ENCODE measurements at regions not wholly inside any gene's neighbourhood (a gene's known extent, or its start where the extent isn't known, plus 50 kb on each side); places are given as distances from the start of the nearest gene placed in this dataset.
"Not testable (repeated sequence)": the region's sequence is repeated elsewhere in the genome, so short reads cannot be mapped to it uniquely, and the experiment has no call there.

- no peaks in the 10 kb centered on the region for H3K27me3 ChIP-seq
- H3K36me3 ChIP-seq = no peaks in the 10 kb centered on the region
- no peak for ATAC-seq
These were observed 145.6 kb upstream of the ZBTB20 start for GRCh38 chr3:115292677-115293165.

GRCh38 chr3:115293321-115293720, 146.2 kb upstream of the ZBTB20 start:
- intact Hi-C loops (cut with DNase I) = no loop called here
- Histone ChIP-seq H3K27ac (no peak overlapping the region), H3K27me3 (no peaks in the 10 kb centered on the region), H3K36me3 (no peaks in the 10 kb centered on the region), H3K4me1 (no peaks in the 10 kb centered on the region), H3K9me3 (no peaks in the 10 kb centered on the region), H3K4me3 (no peak overlapping the region)
- ATAC-seq (no peak), DNase-seq (no peak)
- no peak for TF ChIP-seq CTCF (IDR thresholded peaks at IDR 0.05)

More at GRCh38 chr3:115292677-115293165, 145.6 kb upstream of the ZBTB20 start:
- Histone ChIP-seq H3K4me3 (no peak overlapping the region), H3K4me1 (no peaks in the 10 kb centered on the region), H3K9me3 (no peaks in the 10 kb centered on the region), H3K27ac (no peak overlapping the region)
- DNase-seq = no peak
- intact Hi-C loops (cut with DNase I) = no loop called here
- no peak for TF ChIP-seq CTCF (IDR thresholded peaks at IDR 0.05)

- Histone ChIP-seq H3K9me3 (no peaks in the 10 kb centered on the region), H3K4me3 (no peak overlapping the region), H3K36me3 (no peaks in the 10 kb centered on the region), H3K4me1 (no peaks in the 10 kb centered on the region), H3K27me3 (no peaks in the 10 kb centered on the region), H3K27ac (no peak overlapping the region)
- DNase-seq (no peak), ATAC-seq (no peak)
- no peak for TF ChIP-seq CTCF (IDR thresholded peaks at IDR 0.05)
- intact Hi-C loops (cut with DNase I) = no loop called here
These were observed 154.3 kb upstream of the ZBTB20 start for GRCh38 chr3:115301364-115301860.

- H3K9me3 ChIP-seq; intact Hi-C loops (cut with DNase I); H3K27me3 ChIP-seq; H3K4me1 ChIP-seq; ATAC-seq; H3K27ac ChIP-seq; H3K36me3 ChIP-seq; DNase-seq; H3K4me3 ChIP-seq: not testable (repeated sequence)
These were observed 170.9 kb upstream of the ZBTB20 start for GRCh38 chr3:115317953-115318352.

GRCh38 chr3:115321400-115321805, 174.3 kb upstream of the ZBTB20 start:
- no peak for TF ChIP-seq CTCF (IDR thresholded peaks at IDR 0.05)
- no peaks in the 10 kb centered on the region for H3K27me3 ChIP-seq
- intact Hi-C loops (cut with DNase I) = no loop called here
- H3K27ac ChIP-seq = no peak overlapping the region
- ATAC-seq (no peak), DNase-seq (no peak)
- no peaks in the 10 kb centered on the region for H3K4me1 ChIP-seq
- no peaks in the 10 kb centered on the region for H3K36me3 ChIP-seq
- no peak overlapping the region for H3K4me3 ChIP-seq
- no peaks in the 10 kb centered on the region for H3K9me3 ChIP-seq

GRCh38 chr3:115322901-115323300, 175.8 kb upstream of the ZBTB20 start:
- intact Hi-C loops (cut with DNase I) = no loop called here
- Histone ChIP-seq H3K4me3 (no peak overlapping the region), H3K27ac (no peak overlapping the region), H3K27me3 (no peaks in the 10 kb centered on the region), H3K9me3 (no peaks in the 10 kb centered on the region), H3K36me3 (no peaks in the 10 kb centered on the region), H3K4me1 (no peaks in the 10 kb centered on the region)
- no peak for TF ChIP-seq CTCF (IDR thresholded peaks at IDR 0.05)
- ATAC-seq (no peak), DNase-seq (no peak)
